ENCODE measurements at regions not wholly inside any gene's neighbourhood (a gene's known extent, or its start where the extent isn't known, plus 50 kb on each side); places are given as distances from the start of the nearest gene placed in this dataset.

DNA sequence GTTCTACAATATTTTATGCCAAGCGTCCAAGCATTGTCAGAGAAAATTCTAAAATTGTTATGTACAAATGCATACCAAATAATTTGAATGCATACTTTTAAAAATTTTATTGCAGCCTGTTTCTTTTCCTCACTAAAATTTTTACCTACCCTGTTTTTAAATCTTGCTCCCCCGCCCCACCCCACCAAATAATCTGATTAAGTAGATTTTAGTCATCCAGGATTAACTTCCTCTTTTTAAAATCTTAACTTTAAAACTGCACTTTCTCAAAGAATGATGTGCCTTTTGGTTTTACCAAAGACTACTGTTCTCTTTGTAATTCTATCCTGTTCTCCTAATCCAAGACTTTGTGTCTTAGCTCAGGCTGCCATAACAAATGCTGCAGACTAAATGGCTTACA lies 269.4 kb upstream of the FN1 start:
- H3K4me1 ChIP-seq: no peaks in the 10 kb centered on the region
- no peaks in the 10 kb centered on the region for H3K36me3 ChIP-seq (replicated peaks)
- no peaks in the 10 kb centered on the region for H3K9me3 ChIP-seq
- no peak for DNase-seq (ENCODE audit: low spot score in 2 of 2)
- H3K4me3 ChIP-seq: no peak overlapping the region
- no peaks in the 10 kb centered on the region for H3K27me3 ChIP-seq (ENCODE audit: low read depth)
- in situ Hi-C loops (cut with MboI; ENCODE audit: low sequenced_read_pairs): no loop called here

DNA sequence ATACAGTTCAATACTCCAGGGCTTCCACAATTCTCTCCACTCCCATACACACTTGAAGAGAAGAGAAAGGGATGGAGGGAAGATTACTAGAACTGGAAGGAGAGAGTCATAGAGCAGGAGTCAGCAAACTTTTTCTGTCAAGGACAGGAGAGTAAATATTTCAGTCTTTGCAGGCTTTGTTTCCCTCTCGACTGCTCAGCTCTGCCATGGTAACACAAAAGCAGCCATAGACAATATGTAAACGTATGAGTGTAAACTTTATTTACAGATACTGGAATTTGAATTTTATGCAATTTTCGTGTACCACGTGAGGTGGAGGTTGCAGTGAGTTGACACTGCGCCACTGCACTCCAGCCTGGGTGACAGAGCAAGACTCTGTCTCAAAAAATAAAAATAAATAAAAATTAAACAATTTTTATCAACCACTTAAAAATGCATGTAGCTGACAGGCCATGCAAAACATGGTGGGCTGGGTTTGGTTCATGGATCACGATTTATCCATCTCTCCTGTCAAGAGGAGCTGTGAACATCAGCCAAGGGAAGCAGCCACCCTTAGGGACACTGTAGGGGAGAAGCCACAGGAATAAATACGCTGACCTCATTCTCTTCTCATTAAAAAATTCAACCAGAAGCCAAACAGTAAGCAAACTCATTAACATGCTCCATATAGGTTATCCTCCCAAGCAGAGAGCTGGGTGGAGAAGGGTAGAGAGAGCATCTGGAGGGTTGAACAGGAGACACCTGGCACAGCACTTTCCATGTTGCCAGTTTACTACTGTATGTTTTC lies 266.4 kb upstream of the FN1 start:
- Histone ChIP-seq H3K4me3 (no peak overlapping the region), H3K4me1 (no peaks in the 10 kb centered on the region), H3K36me3 (replicated peaks) (no peaks in the 10 kb centered on the region), H3K27me3 (ENCODE audit: low read depth) (no peaks in the 10 kb centered on the region), H3K9me3 (no peaks in the 10 kb centered on the region)
- in situ Hi-C loops (cut with MboI; ENCODE audit: low sequenced_read_pairs): no loop called here
- DNase-seq (ENCODE audit: low spot score in 2 of 2): no peak

DNA sequence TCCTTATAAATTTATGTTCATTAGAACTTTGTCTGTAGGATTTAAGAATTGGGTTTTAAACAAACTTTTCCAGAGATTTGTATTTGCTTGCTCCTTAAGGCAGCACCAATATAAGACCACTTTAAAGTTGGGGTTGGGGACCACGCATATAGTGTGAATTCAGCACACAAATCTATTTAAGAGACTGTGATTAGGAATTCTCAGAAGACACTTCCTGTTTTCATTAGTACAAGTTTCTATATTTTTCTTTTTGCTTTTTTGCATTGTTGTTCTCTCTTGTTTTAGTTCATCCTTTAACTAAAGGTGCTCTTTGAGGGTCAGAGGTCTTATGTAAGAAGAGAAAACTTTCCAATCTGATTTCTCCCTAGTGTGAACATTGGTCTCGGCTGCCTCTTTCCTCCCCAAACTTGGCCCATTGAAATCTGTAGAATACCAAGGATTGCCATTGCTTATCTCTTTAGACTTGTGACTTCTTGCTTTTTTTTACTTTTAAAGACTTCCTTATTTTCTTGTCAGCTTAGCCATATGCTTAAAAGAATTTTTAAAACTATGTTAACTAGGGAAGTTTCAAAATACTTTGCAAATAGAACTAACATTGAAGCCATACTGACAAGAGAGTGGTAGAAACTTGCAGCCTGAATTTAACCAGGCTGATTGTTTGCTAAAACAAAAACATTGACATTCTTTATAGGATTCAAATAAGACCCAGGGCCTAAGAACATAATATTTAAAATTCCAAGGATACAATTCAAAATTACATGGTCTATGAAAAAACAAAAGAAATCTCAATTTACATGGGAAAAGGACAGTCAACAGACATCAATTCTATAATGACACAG lies 264.1 kb upstream of the FN1 start:
- H3K4me3 ChIP-seq: no peak overlapping the region
- no peak for DNase-seq (ENCODE audit: low spot score in 2 of 2)
- H3K4me1 ChIP-seq: no peaks in the 10 kb centered on the region
- no peaks in the 10 kb centered on the region for H3K27me3 ChIP-seq (ENCODE audit: low read depth)
- no peaks in the 10 kb centered on the region for H3K9me3 ChIP-seq
- no peaks in the 10 kb centered on the region for H3K36me3 ChIP-seq (replicated peaks)
- in situ Hi-C loops (cut with MboI; ENCODE audit: low sequenced_read_pairs): no loop called here

DNA sequence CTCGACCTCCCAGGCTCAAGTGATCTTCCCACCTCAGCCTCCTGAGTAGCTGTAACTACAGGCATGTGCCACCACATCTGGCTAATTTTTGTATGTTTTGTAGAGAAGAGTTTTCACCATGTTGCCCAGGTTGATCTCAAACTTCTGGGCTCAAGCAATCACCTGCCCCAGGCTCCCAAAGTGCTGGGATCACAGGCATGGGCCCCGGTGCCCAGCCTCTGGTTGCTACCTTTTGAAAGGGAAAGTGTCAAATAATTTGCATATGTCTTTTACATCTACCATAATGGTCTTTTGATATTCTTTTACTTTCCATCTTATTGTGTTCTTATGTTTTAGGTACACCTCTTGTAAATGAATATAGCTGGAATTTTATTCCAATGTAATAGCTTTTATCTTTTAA lies 263.1 kb upstream of the FN1 start:
- Histone ChIP-seq H3K36me3 (replicated peaks) (no peaks in the 10 kb centered on the region), H3K27me3 (ENCODE audit: low read depth) (no peaks in the 10 kb centered on the region), H3K9me3 (no peaks in the 10 kb centered on the region), H3K4me3 (no peak overlapping the region), H3K4me1 (no peaks in the 10 kb centered on the region)
- in situ Hi-C loops (cut with MboI; ENCODE audit: low sequenced_read_pairs): no loop called here
- DNase-seq (ENCODE audit: low spot score in 2 of 2): no peak

DNA sequence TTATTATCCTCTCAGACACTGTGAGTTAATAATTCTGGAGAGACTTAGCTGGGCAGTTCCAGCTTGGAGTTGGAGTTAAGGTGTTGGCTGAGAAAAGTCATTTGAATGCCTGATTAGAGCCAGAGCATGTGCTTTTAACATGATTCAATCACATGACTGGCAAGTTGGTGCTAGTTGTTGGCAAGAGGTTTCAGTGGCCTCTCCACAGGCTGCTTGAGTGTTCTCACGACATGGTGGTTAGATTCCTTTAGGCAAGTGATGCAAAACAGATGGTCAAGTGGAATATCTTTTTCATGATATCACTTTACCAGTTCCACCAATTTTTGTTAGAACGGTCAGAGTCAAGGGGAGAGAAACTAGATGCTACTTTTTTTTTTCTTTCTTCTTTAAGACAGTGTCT lies 262.7 kb upstream of the FN1 start:
- no peak for DNase-seq (ENCODE audit: low spot score in 2 of 2)
- no peaks in the 10 kb centered on the region for H3K9me3 ChIP-seq
- in situ Hi-C loops (cut with MboI; ENCODE audit: low sequenced_read_pairs): no loop called here
- no peak overlapping the region for H3K4me3 ChIP-seq
- H3K4me1 ChIP-seq: no peaks in the 10 kb centered on the region
- no peaks in the 10 kb centered on the region for H3K27me3 ChIP-seq (ENCODE audit: low read depth)
- H3K36me3 ChIP-seq (replicated peaks): no peaks in the 10 kb centered on the region

DNA sequence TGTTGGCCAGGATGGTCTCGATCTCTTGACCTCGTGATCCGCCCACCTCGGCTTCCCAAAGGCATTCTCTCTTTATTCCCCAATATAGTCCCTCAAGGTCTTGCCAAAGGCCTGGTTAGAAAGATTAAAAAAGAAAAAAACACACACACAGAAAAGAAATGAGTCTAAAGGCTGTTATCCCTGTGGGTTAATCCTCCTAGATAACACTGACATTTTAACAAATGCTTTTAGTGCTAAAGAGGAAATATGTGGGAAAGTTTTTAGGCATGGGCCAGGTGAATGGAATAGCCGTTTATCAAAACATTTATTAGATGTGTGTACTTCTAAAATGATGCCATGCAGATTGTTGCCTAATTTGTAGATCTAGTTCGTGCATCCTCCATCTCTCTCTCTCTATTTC lies 261.6 kb upstream of the FN1 start:
- H3K36me3 ChIP-seq (replicated peaks): no peaks in the 10 kb centered on the region
- no peak overlapping the region for H3K4me3 ChIP-seq
- no peaks in the 10 kb centered on the region for H3K9me3 ChIP-seq
- no peaks in the 10 kb centered on the region for H3K27me3 ChIP-seq (ENCODE audit: low read depth)
- no peak for DNase-seq (ENCODE audit: low spot score in 2 of 2)
- in situ Hi-C loops (cut with MboI; ENCODE audit: low sequenced_read_pairs): no loop called here
- H3K4me1 ChIP-seq: no peaks in the 10 kb centered on the region

DNA sequence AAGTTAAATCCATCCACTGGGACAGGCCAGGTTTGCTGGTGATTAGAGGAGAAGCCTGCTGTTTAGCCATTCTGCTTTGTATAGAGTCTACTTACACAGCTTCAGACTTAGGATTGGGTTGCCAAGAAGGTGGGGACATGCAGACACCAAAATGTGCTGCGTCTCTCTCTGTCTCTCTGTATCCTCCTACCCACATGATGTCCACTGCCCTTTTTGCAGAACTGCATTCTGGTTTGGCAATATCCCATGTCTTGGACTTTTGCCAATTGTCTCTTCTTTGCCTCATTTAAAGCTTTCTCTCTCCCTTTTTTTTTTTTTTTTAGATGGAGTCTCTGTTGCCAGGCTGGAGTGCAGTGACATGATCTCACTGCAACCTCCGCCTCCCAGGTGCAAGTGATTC lies 261.1 kb upstream of the FN1 start:
- DNase-seq (ENCODE audit: low spot score in 2 of 2): no peak
- no peaks in the 10 kb centered on the region for H3K36me3 ChIP-seq (replicated peaks)
- H3K4me3 ChIP-seq: no peak overlapping the region
- H3K9me3 ChIP-seq: no peaks in the 10 kb centered on the region
- in situ Hi-C loops (cut with MboI; ENCODE audit: low sequenced_read_pairs): no loop called here
- H3K27me3 ChIP-seq (ENCODE audit: low read depth): no peaks in the 10 kb centered on the region
- H3K4me1 ChIP-seq: no peaks in the 10 kb centered on the region

DNA sequence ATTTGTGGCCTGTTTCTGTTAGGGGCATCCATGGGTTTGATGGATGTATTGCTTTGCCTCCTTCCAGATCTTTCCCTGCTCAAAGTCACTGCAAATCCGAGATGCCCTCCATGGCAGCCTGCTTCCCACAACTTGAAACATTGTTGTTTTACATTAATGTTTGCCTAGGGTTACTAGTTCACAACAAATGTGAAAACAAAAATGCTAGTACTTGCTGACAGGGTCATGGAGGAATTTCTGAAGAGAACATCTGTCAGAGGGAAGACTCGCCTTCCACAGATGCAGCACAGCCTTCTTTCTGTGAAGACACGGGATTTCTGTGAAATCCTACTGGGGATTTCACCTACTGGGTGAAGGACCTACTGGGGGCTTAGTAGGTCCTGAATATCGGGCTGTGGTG lies 260.0 kb upstream of the FN1 start:
- Histone ChIP-seq H3K4me1 (no peaks in the 10 kb centered on the region), H3K9me3 (no peaks in the 10 kb centered on the region), H3K4me3 (no peak overlapping the region), H3K27me3 (ENCODE audit: low read depth) (no peaks in the 10 kb centered on the region), H3K36me3 (replicated peaks) (no peaks in the 10 kb centered on the region)
- DNase-seq (ENCODE audit: low spot score in 2 of 2): no peak
- in situ Hi-C loops (cut with MboI; ENCODE audit: low sequenced_read_pairs): no loop called here

DNA sequence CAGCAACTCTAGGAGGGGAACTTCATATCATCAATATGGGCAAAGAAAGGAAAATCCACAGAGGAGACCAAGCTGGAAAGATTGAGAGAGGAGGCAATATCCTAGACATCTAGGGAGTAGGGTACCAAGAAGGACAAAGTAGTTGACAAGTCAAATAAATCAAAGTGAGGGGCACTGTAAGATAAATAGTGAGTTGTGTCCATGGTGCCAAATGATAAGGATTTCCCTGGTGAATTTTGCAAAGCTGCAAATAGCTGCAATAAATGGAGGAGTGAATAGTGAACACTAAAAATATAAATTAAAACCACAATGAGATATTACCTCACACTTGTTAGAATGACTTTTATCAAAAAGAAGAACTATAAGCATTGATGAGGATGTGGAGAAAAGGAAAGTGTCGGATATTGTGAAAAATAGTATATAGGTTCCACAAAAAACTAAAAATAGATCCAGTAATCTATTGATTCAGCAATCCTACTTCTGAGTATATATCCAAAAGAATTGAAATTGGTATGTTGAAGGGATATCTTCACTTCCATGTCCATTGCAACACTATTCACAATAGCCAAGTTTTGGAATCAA lies 258.2 kb upstream of the FN1 start:
- no peak for DNase-seq (ENCODE audit: low spot score in 2 of 2)
- Histone ChIP-seq H3K4me3 (no peak overlapping the region), H3K27me3 (ENCODE audit: low read depth) (no peaks in the 10 kb centered on the region), H3K4me1 (no peaks in the 10 kb centered on the region), H3K36me3 (replicated peaks) (no peaks in the 10 kb centered on the region), H3K9me3 (no peaks in the 10 kb centered on the region)
- in situ Hi-C loops (cut with MboI; ENCODE audit: low sequenced_read_pairs): no loop called here

DNA sequence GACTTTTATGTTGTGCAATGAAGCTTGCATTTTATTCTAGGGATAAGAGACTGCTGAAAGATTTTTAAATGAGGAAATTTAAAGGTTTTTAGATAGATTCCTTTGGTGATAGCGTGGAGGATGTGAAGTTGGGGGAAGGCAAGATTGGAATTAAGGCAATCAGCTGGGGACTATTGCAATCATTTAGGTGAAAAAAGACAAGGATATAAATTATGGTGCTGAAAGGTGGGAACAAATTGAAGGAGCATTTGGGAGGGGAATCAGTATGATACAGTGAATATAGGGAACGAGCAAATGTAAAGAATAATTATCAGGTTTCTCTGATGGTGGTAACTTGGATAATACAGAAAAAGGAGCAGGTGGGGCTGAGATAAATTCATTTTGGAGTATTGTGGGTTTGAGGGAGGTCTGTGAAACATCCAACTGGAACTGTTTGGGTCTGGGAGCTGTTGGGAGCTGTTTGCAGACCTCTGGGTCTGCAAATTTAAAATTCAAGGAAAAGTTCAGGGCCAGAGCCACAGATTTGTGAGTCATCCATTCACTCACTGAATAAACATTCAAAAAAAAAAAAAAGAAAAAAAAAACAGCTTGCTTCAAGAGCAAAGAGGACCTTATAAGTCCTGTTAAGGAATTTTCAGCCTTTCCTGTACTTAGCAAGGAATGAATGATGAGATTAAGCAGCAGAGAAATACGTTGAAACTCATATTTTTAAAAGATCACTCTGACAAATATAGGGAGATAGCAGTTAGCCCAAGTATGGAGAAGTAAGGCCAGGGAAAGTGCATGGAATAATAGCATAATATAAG lies 257.5 kb upstream of the FN1 start:
- no peaks in the 10 kb centered on the region for H3K36me3 ChIP-seq (replicated peaks)
- no peaks in the 10 kb centered on the region for H3K4me1 ChIP-seq
- H3K4me3 ChIP-seq: no peak overlapping the region
- DNase-seq (ENCODE audit: low spot score in 2 of 2): no peak
- in situ Hi-C loops (cut with MboI; ENCODE audit: low sequenced_read_pairs): no loop called here
- H3K27me3 ChIP-seq (ENCODE audit: low read depth): no peaks in the 10 kb centered on the region
- no peaks in the 10 kb centered on the region for H3K9me3 ChIP-seq

DNA sequence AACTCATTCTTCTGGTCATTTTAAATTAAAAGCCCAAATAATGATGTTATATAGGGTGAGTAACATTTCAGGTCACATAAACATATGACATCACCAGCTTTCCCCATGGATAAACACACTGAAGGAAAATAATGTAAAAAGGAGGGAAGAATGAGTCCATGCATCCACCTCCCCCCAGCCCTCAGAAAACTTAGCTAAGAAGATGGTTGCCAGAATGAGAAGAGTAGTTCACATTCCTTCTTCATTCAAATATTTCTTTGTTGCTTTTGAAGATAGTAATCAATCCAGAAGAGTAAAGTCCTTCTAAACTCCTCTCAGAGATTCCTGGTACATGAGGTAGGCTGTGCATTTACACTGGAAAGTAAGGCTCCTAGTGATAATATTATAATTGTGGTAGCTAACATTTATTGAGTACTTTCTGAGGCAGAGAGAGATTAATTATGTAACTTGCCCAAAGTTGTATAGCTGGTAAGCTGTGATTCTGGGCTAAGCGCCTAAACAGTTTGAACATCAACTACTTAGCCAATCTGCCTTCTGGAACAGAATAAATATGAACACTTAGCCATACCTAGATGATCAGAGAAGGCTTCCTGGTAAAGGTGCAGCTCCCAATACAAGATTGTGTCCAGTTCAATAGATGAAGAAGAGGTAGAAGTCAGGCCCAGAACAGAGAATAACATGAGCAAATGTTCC lies 256.7 kb upstream of the FN1 start:
- no peaks in the 10 kb centered on the region for H3K4me1 ChIP-seq
- in situ Hi-C loops (cut with MboI; ENCODE audit: low sequenced_read_pairs): no loop called here

DNA sequence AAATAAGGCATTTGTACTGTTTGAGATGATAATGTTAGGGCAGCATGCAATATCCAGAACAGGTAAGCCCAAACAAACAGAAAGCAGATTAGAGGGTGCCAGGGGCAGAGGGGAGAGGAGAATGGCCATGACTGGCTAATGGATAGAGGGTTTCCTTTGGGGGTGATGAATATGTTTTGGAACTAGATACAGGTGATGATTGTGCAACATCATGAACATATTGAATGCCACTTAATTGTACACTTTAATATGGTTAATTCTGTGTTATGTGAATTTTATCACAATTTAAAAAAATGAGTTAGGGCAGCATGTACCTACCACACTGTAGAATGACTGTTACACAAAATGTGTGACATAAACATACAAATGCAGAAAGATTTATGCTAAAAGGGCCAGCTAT lies 255.5 kb upstream of the FN1 start:
- Histone ChIP-seq H3K36me3 (replicated peaks) (no peaks in the 10 kb centered on the region), H3K4me1 (no peaks in the 10 kb centered on the region), H3K9me3 (no peaks in the 10 kb centered on the region), H3K27me3 (ENCODE audit: low read depth) (no peaks in the 10 kb centered on the region), H3K4me3 (no peak overlapping the region)
- no peak for DNase-seq (ENCODE audit: low spot score in 2 of 2)
- in situ Hi-C loops (cut with MboI; ENCODE audit: low sequenced_read_pairs): no loop called here

More for the DNA sequence above, 256.7 kb upstream of the FN1 start:
- no peaks in the 10 kb centered on the region for H3K27me3 ChIP-seq (ENCODE audit: low read depth)
- DNase-seq (ENCODE audit: low spot score in 2 of 2): no peak
- H3K36me3 ChIP-seq (replicated peaks): no peaks in the 10 kb centered on the region
- H3K4me3 ChIP-seq: no peak overlapping the region
- H3K9me3 ChIP-seq: no peaks in the 10 kb centered on the region

Measured in HAP-1 (cell line).